Activated T-helper 2 cell treated with anti-CD3 and anti-CD28 coated beads, Interferon-gamma antibody, Interleukin-2, Interleukin-4, amounts not matched to agents 10 μg/mL and 5 μg/mL and 100 μg/mL, durations not matched to agents 14 hours and 24 hours and 36 hours (primary cell): ENCODE measurements at regions not wholly inside any gene's neighbourhood (a gene's known extent, or its start where the extent isn't known, plus 50 kb on each side); places are given as distances from the start of the nearest gene placed in this dataset.

Experiments
- DNase-seq: peaks from one replicate; pipeline ENCODE4 v3.0.0; 2021; ENCODE audit warnings: low spot score
- H3K27ac Mint-ChIP-seq: one replicate; pipeline ENCODE4 v1.8.0; 2021; ENCODE audit warnings: mixed read lengths
- H3K27me3 Mint-ChIP-seq: one replicate; pipeline ENCODE4 v1.8.0; 2021; ENCODE audit warnings: low read depth, mixed read lengths
- H3K36me3 Mint-ChIP-seq: one replicate; pipeline ENCODE4 v1.8.0; 2021; ENCODE audit warnings: low read depth, mixed read lengths
- H3K4me1 Mint-ChIP-seq: one replicate; pipeline ENCODE4 v1.8.0; 2021; ENCODE audit warnings: low read depth, mixed read lengths
- H3K4me3 Mint-ChIP-seq: one replicate; pipeline ENCODE4 v1.8.0; 2021; ENCODE audit warnings: low read depth, mild to moderate bottlenecking, moderate library complexity, mixed read lengths
- H3K9me3 Mint-ChIP-seq: one replicate; pipeline ENCODE4 v1.8.0; 2021; ENCODE audit warnings: mixed read lengths
- intact Hi-C: fragments of 100-400 bp; cut with micrococcal nuclease; formaldehyde crosslinking; loops from one replicate; pipeline ENCODE4 v1.15.1; 2023

GRCh38 chr13:83622422-83622784, 259.9 kb downstream of the SLITRK1 start:
- Mint-ChIP-seq H3K9me3 (peaks cover 9% of the 10 kb centered on the region), H3K36me3 (no peaks in the 10 kb centered on the region), H3K27me3 (no peaks in the 10 kb centered on the region), H3K27ac (no peak overlapping the region), H3K4me3 (no peak overlapping the region), H3K4me1 (no peaks in the 10 kb centered on the region)
- DNase-seq: no peak
- intact Hi-C loops: no loop called here

GRCh38 chr13:83621765-83622421, 260.4 kb downstream of the SLITRK1 start:
- no peak for DNase-seq
- Mint-ChIP-seq H3K27ac (no peak overlapping the region), H3K27me3 (no peaks in the 10 kb centered on the region), H3K4me3 (no peak overlapping the region), H3K4me1 (no peaks in the 10 kb centered on the region), H3K36me3 (no peaks in the 10 kb centered on the region), H3K9me3 (peaks cover 9% of the 10 kb centered on the region)
- intact Hi-C loops: no loop called here

GRCh38 chr13:83620530-83621220, 261.6 kb downstream of the SLITRK1 start:
- H3K36me3 Mint-ChIP-seq: no peaks in the 10 kb centered on the region

GRCh38 chr13:83618966-83619365, 263.3 kb downstream of the SLITRK1 start:
- Mint-ChIP-seq H3K9me3 (peaks cover 16% of the 10 kb centered on the region), H3K36me3 (no peaks in the 10 kb centered on the region), H3K4me1 (no peaks in the 10 kb centered on the region), H3K4me3 (no peak overlapping the region), H3K27ac (no peak overlapping the region), H3K27me3 (no peaks in the 10 kb centered on the region)
- intact Hi-C loops: no loop called here
- no peak for DNase-seq

More at GRCh38 chr13:83620530-83621220, 261.6 kb downstream of the SLITRK1 start:
- Mint-ChIP-seq H3K4me1 (no peaks in the 10 kb centered on the region), H3K27me3 (no peaks in the 10 kb centered on the region), H3K27ac (no peak overlapping the region), H3K4me3 (no peak overlapping the region), H3K9me3 (peaks cover 9% of the 10 kb centered on the region)
- intact Hi-C loops: no loop called here
- DNase-seq: no peak

- Mint-ChIP-seq H3K27me3 (no peaks in the 10 kb centered on the region), H3K9me3 (peaks cover 24% of the 10 kb centered on the region), H3K4me1 (no peaks in the 10 kb centered on the region), H3K4me3 (no peak overlapping the region), H3K27ac (no peak overlapping the region), H3K36me3 (no peaks in the 10 kb centered on the region)
- intact Hi-C loops: no loop called here
- no peak for DNase-seq
Measured at GRCh38 chr13:83613524-83613923, 268.8 kb downstream of the SLITRK1 start.

GRCh38 chr13:83601539-83601938, 280.7 kb downstream of the SLITRK1 start:
- DNase-seq: no peak
- intact Hi-C loops: no loop called here
- Mint-ChIP-seq H3K4me3 (no peak overlapping the region), H3K27ac (no peak overlapping the region), H3K36me3 (no peaks in the 10 kb centered on the region), H3K4me1 (no peaks in the 10 kb centered on the region), H3K9me3 (peaks cover 25% of the 10 kb centered on the region), H3K27me3 (no peaks in the 10 kb centered on the region)

- H3K9me3 Mint-ChIP-seq: peaks cover 27% of the 10 kb centered on the region
Measured at GRCh38 chr13:83592095-83592494, 290.2 kb downstream of the SLITRK1 start.

GRCh38 chr13:83589814-83590213, 292.5 kb downstream of the SLITRK1 start:
- no peak for DNase-seq
- Mint-ChIP-seq H3K9me3 (peaks cover 18% of the 10 kb centered on the region), H3K27me3 (no peaks in the 10 kb centered on the region), H3K27ac (no peak overlapping the region), H3K36me3 (no peaks in the 10 kb centered on the region), H3K4me1 (no peaks in the 10 kb centered on the region), H3K4me3 (no peak overlapping the region)
- intact Hi-C loops: no loop called here

More at GRCh38 chr13:83592095-83592494, 290.2 kb downstream of the SLITRK1 start:
- Mint-ChIP-seq H3K27ac (no peak overlapping the region), H3K27me3 (no peaks in the 10 kb centered on the region), H3K4me3 (no peak overlapping the region), H3K36me3 (no peaks in the 10 kb centered on the region), H3K4me1 (no peaks in the 10 kb centered on the region)
- DNase-seq: no peak
- intact Hi-C loops: no loop called here

- Mint-ChIP-seq H3K4me3 (no peak overlapping the region), H3K27ac (no peak overlapping the region), H3K36me3 (no peaks in the 10 kb centered on the region), H3K27me3 (no peaks in the 10 kb centered on the region), H3K4me1 (no peaks in the 10 kb centered on the region), H3K9me3 (peaks cover 19% of the 10 kb centered on the region)
- intact Hi-C loops: no loop called here
- no peak for DNase-seq
Measured at GRCh38 chr13:83577183-83577582, 305.1 kb downstream of the SLITRK1 start.

GRCh38 chr13:83568019-83568418, 314.3 kb downstream of the SLITRK1 start:
- Mint-ChIP-seq H3K9me3 (peaks cover 18% of the 10 kb centered on the region), H3K4me1 (no peaks in the 10 kb centered on the region), H3K27ac (no peak overlapping the region), H3K36me3 (no peaks in the 10 kb centered on the region), H3K4me3 (no peak overlapping the region), H3K27me3 (no peaks in the 10 kb centered on the region)
- no peak for DNase-seq
- intact Hi-C loops: no loop called here

GRCh38 chr13:83563499-83563898, 318.8 kb downstream of the SLITRK1 start:
- Mint-ChIP-seq H3K36me3 (no peaks in the 10 kb centered on the region), H3K27ac (no peak overlapping the region), H3K9me3 (peaks cover 13% of the 10 kb centered on the region), H3K27me3 (no peaks in the 10 kb centered on the region), H3K4me1 (no peaks in the 10 kb centered on the region), H3K4me3 (no peak overlapping the region)
- no peak for DNase-seq
- intact Hi-C loops: no loop called here

- Mint-ChIP-seq H3K4me1 (no peaks in the 10 kb centered on the region), H3K27ac (no peak overlapping the region), H3K4me3 (no peak overlapping the region), H3K9me3 (peaks cover 18% of the 10 kb centered on the region), H3K36me3 (no peaks in the 10 kb centered on the region), H3K27me3 (no peaks in the 10 kb centered on the region)
- no peak for DNase-seq
- intact Hi-C loops: no loop called here
Measured at GRCh38 chr13:83557845-83558244, 324.4 kb downstream of the SLITRK1 start.

- no peak for DNase-seq
- H3K27me3 Mint-ChIP-seq: no peaks in the 10 kb centered on the region
- peaks cover 18% of the 10 kb centered on the region for H3K9me3 Mint-ChIP-seq
- no peaks in the 10 kb centered on the region for H3K4me1 Mint-ChIP-seq
- intact Hi-C loops: no loop called here
- H3K36me3 Mint-ChIP-seq: no peaks in the 10 kb centered on the region
- no peak overlapping the region for H3K4me3 Mint-ChIP-seq
- no peak overlapping the region for H3K27ac Mint-ChIP-seq
Measured at GRCh38 chr13:83549671-83550070, 332.6 kb downstream of the SLITRK1 start.
